HCT116 (cell line): ENCODE measurements at regions not wholly inside any gene's neighbourhood (a gene's known extent, or its start where the extent isn't known, plus 50 kb on each side); places are given as distances from the start of the nearest gene placed in this dataset.

Experiments used
- ATAC-seq: fragments of 200-7000 bp; cut with Tn5 transposase; 2 replicates; pipeline ENCODE4 v1.9.1; 2020; ENCODE audit warnings: mild to moderate bottlenecking, moderate library complexity
- BruUV-seq: library from RNA; stranded (reverse); fragments of 400-500 nt; replicated peaks from 2 replicates; lab custom pipeline; 2021; lab: Mats Ljungman, UMichigan
- CTCF ChIA-PET: fragments of 300-600 bp; sonication (Branson Sonifier 250); formaldehyde crosslinking; loops from one replicate; lab custom pipeline; 2021; ENCODE audit warnings: antibody characterized with exemption; lab: Charles Lee
- POLR2A ChIA-PET: fragments of 300-600, 350-600 bp; sonication (Branson Sonifier 250); formaldehyde crosslinking; loops from one replicate; lab custom pipeline; 2021; ENCODE audit warnings: antibody characterized with exemption; lab: Charles Lee
- RAD21 ChIA-PET, 2 experiments: fragments of 300-600 bp; sonication (Branson Sonifier 250); formaldehyde crosslinking; loops; one replicate each; lab custom pipeline; 2023; ENCODE audit warnings: low total read pairs in 2 of 2; ENCODE audit not compliant: uncharacterized antibody in 2 of 2, unreplicated experiment in 2 of 2, low non-redundant PET in 1 of 2; lab: Charles Lee
- DNase-seq: peaks from one replicate; pipeline ENCODE4 v3.0.0-alpha.2; 2010; ENCODE audit warnings: low read depth, low spot score
- H2AFZ ChIP-seq: fragments of 200-600 bp; shearing (Covaris generic), sonication (generic); 2 replicates; pipeline ENCODE4 v1.6.1; 2017; ENCODE audit warnings: low read depth, mixed run types, mixed read lengths, antibody characterized with exemption, low read length; ENCODE audit not compliant: poor library complexity, severe bottlenecking
- H3K27ac ChIP-seq: 2 replicates; pipeline ENCODE4 v1.5.1; 2012; ENCODE audit warnings: low read depth, low read length
- H3K27me3 ChIP-seq: fragments of 200-600 bp; sonication (generic); 2 replicates; pipeline ENCODE4 v1.6.1; 2016; ENCODE audit warnings: mixed run types, low read length, mixed read lengths; ENCODE audit not compliant: insufficient read depth
- H3K36me3 ChIP-seq, 2 experiments: fragments of 200-500 bp in 1 of 2; fragments of 200-600 bp in 1 of 2; sonication (Bioruptor generic) in 1 of 2; sonication (generic) in 1 of 2; 2 replicates each; pipeline versions ENCODE4 v1.5.1 to v1.6.1; 2014 to 2016; ENCODE audit warnings: low read length in 2 of 2, inconsistent platforms in 1 of 2, mixed read lengths in 1 of 2, mixed run types in 1 of 2; ENCODE audit not compliant: insufficient read depth in 2 of 2, control insufficient read depth in 1 of 2
- H3K4me1 ChIP-seq, 2 experiments: fragments of 200-600 bp in 1 of 2; sonication (generic) in 1 of 2; 2 replicates each; pipeline versions ENCODE4 v1.5.1 to v1.6.1; 2012 to 2017; ENCODE audit warnings: low read length in 2 of 2, inconsistent platforms in 1 of 2, mild to moderate bottlenecking in 1 of 2, mixed read lengths in 1 of 2, mixed run types in 1 of 2, moderate library complexity in 1 of 2; ENCODE audit not compliant: insufficient read depth in 2 of 2, control insufficient read depth in 1 of 2
- H3K4me2 ChIP-seq: fragments of 200-600 bp; sonication (generic); 2 replicates; pipeline ENCODE4 v1.6.1; 2017; ENCODE audit warnings: mixed run types, low read length, mixed read lengths
- H3K4me3 ChIP-seq, 2 experiments: fragments of 200-600 bp in 1 of 2; sonication (generic) in 1 of 2; replicated peaks in 1 of 2; 2 replicates each; pipeline ENCODE4 v1.5.1; 2011 to 2016; ENCODE audit warnings: low read length in 2 of 2, control low read depth in 1 of 2, low read depth in 1 of 2, mild to moderate bottlenecking in 1 of 2, mixed read lengths in 1 of 2, mixed run types in 1 of 2
- H3K79me2 ChIP-seq: fragments of 200-600 bp; sonication (generic); 2 replicates; pipeline ENCODE4 v1.6.1; 2017; ENCODE audit warnings: mild to moderate bottlenecking, mixed run types, low read length, moderate library complexity, mixed read lengths; ENCODE audit not compliant: insufficient read depth
- H3K9ac ChIP-seq: fragments of 200-600 bp; sonication (generic); 2 replicates; pipeline ENCODE4 v1.6.1; 2016; ENCODE audit warnings: low read length, mixed read lengths
- H3K9me2 ChIP-seq: fragments of 200-600 bp; sonication (generic), shearing (Covaris generic); 2 replicates; pipeline ENCODE4 v1.6.1; 2017; ENCODE audit warnings: mixed run types, mild to moderate bottlenecking, moderate library complexity; ENCODE audit not compliant: insufficient read depth
- H3K9me3 ChIP-seq, 2 experiments: fragments of 200-500 bp in 1 of 2; fragments of 200-600 bp in 1 of 2; sonication (Bioruptor generic) in 1 of 2; sonication (generic) in 1 of 2; 2 replicates each; pipeline ENCODE4 v1.6.1; 2014 to 2017; ENCODE audit warnings: low read length in 2 of 2, mixed read lengths in 2 of 2, inconsistent platforms in 1 of 2, low read depth in 1 of 2, mild to moderate bottlenecking in 1 of 2, mixed run types in 1 of 2, moderate library complexity in 1 of 2; ENCODE audit not compliant: control insufficient read depth in 1 of 2, insufficient read depth in 1 of 2
- H4K20me1 ChIP-seq: fragments of 200-600 bp; sonication (generic), shearing (Covaris generic); 2 replicates; pipeline ENCODE4 v1.6.1; 2017; ENCODE audit warnings: mixed run types, mild to moderate bottlenecking, moderate library complexity; ENCODE audit not compliant: insufficient read depth
- ATF3 ChIP-seq: IDR thresholded peaks from 2 replicates; pipeline ENCODE4 v1.6.1; 2012
- CEBPB ChIP-seq: IDR thresholded peaks from 2 replicates; pipeline ENCODE4 v1.6.1; 2012; ENCODE audit warnings: low read depth
- CTCF ChIP-seq, 3 experiments: fragments of 200-600 bp in 1 of 3; sonication (generic) in 1 of 3; IDR thresholded peaks in 2 of 3; conservative IDR thresholded peaks in 1 of 3; 2 replicates each; pipeline ENCODE4 v1.5.1; 2012 to 2017; ENCODE audit warnings: low read depth in 2 of 3, low read length in 2 of 3, antibody characterized with exemption in 1 of 3, borderline replicate concordance in 1 of 3, control low read depth in 1 of 3, mild to moderate bottlenecking in 1 of 3, mixed read lengths in 1 of 3, mixed run types in 1 of 3, moderate library complexity in 1 of 3; ENCODE audit not compliant: insufficient read depth in 1 of 3
- EGR1 ChIP-seq: IDR thresholded peaks from 2 replicates; pipeline ENCODE4 v1.6.1; 2012; ENCODE audit warnings: low read depth
- ELF1 ChIP-seq: IDR thresholded peaks from 2 replicates; pipeline ENCODE4 v1.6.1; 2012; ENCODE audit warnings: low read depth, borderline replicate concordance
- FOSL1 ChIP-seq: IDR thresholded peaks from 2 replicates; pipeline ENCODE4 v1.6.1; 2012; ENCODE audit warnings: low read depth
- MAX ChIP-seq: IDR thresholded peaks from 2 replicates; pipeline ENCODE4 v1.6.1; 2012
- POLR2A ChIP-seq: IDR thresholded peaks from 2 replicates; pipeline ENCODE4 v1.7.0; 2011; ENCODE audit warnings: borderline replicate concordance; ENCODE audit not compliant: insufficient read depth, insufficient read length; ENCODE audit errors: extremely low read depth
- POLR2AphosphoS5 ChIP-seq: IDR thresholded peaks from 2 replicates; pipeline ENCODE4 v1.6.1; 2011; ENCODE audit warnings: mild to moderate bottlenecking, low read depth, low read length, moderate library complexity
- RAD21 ChIP-seq: IDR thresholded peaks from 2 replicates; pipeline ENCODE4 v1.6.1; 2012; ENCODE audit warnings: low read depth, mild to moderate bottlenecking
- SIN3A ChIP-seq: IDR thresholded peaks from 2 replicates; pipeline ENCODE4 v1.6.1; 2012; ENCODE audit warnings: low read depth
- SRF ChIP-seq: IDR thresholded peaks from 2 replicates; pipeline ENCODE4 v1.6.1; 2012; ENCODE audit warnings: low read depth
- TCF7L2 ChIP-seq: IDR thresholded peaks from 2 replicates; pipeline ENCODE4 v1.7.0; 2011; ENCODE audit warnings: borderline replicate concordance, inconsistent platforms; ENCODE audit not compliant: insufficient read depth, insufficient read length; ENCODE audit errors: extremely low read depth
- YY1 ChIP-seq: IDR thresholded peaks from 2 replicates; pipeline ENCODE4 v1.6.1; 2011; ENCODE audit warnings: low read length, low read depth, moderate library complexity, mild to moderate bottlenecking; ENCODE audit not compliant: insufficient replicate concordance; ENCODE audit errors: extremely low read depth
- ZBTB33 ChIP-seq: IDR thresholded peaks from 2 replicates; pipeline ENCODE4 v1.6.1; 2011; ENCODE audit warnings: mild to moderate bottlenecking, low read length, moderate library complexity; ENCODE audit not compliant: insufficient replicate concordance; ENCODE audit errors: extremely low read depth
- ZFX ChIP-seq: fragments of 450-650 bp; IDR thresholded peaks from 2 replicates; pipeline ENCODE4 v1.6.1; 2017
- intact Hi-C: fragments of 100-400 bp; cut with micrococcal nuclease; formaldehyde crosslinking; loops from 2 replicates; pipeline ENCODE4 v1.10.0; 2022

- Histone ChIP-seq H3K9ac (no peak overlapping the region), H4K20me1 (no peaks in the 10 kb centered on the region), H3K9me3 (no peaks in the 10 kb centered on the region), H3K27ac (no peak overlapping the region), H2AFZ (no peak overlapping the region), H3K27me3 (no peaks in the 10 kb centered on the region), H3K79me2 (no peaks in the 10 kb centered on the region), H3K36me3 (no peaks in the 10 kb centered on the region), H3K4me3 (no peak overlapping the region), H3K4me1 (no peaks in the 10 kb centered on the region), H3K9me2 (no peaks in the 10 kb centered on the region), H3K4me2 (no peak overlapping the region)
- BruUV-seq, result no TSS peak
- intact Hi-C loops, result no loop called here
- ATAC-seq (no peak), DNase-seq (no peak)
- RAD21 ChIA-PET, result no interaction called here
- TF ChIP-seq TCF7L2, result no peak
- no peak for TF ChIP-seq SIN3A
- TF ChIP-seq FOSL1, result no peak
- TF ChIP-seq MAX, result no peak
- no peak for TF ChIP-seq POLR2AphosphoS5
- no peak for TF ChIP-seq ZBTB33
- TF ChIP-seq CEBPB, result no peak
- TF ChIP-seq POLR2A, result no peak
- no peak for TF ChIP-seq SRF
- no peak for TF ChIP-seq EGR1
- POLR2A ChIA-PET, result no interaction called here
- CTCF ChIA-PET, result no interaction called here
Observed at GRCh38 chr5:51644976-51645375, 261.7 kb downstream of the ISL1 start.

- CTCF ChIA-PET, result no interaction called here
- TF ChIP-seq SIN3A, result no peak
- TF ChIP-seq ELF1, result no peak
- no peak for TF ChIP-seq ZFX
- no peak for TF ChIP-seq CTCF (IDR thresholded peaks at IDR 0.05 in 2 of 3, conservative IDR thresholded peaks at IDR 0.05 in 1 of 3; ENCODE audit: borderline replicate concordance in 1 of 3, insufficient read depth in 1 of 3, low read depth in 2 of 3, low read length in 2 of 3)
- no peak for TF ChIP-seq SRF
- no peak for TF ChIP-seq POLR2AphosphoS5
- no peak for TF ChIP-seq YY1
- TF ChIP-seq ATF3, result no peak
- TF ChIP-seq RAD21, result no peak
- no peak for TF ChIP-seq FOSL1
- Histone ChIP-seq H3K9ac (no peak overlapping the region), H4K20me1 (no peaks in the 10 kb centered on the region), H3K4me3 (no peak overlapping the region), H3K27ac (no peak overlapping the region), H3K9me3 (no peaks in the 10 kb centered on the region), H3K9me2 (no peaks in the 10 kb centered on the region), H3K4me1 (no peaks in the 10 kb centered on the region), H3K36me3 (no peaks in the 10 kb centered on the region), H2AFZ (no peak overlapping the region), H3K4me2 (no peak overlapping the region), H3K79me2 (no peaks in the 10 kb centered on the region), H3K27me3 (no peaks in the 10 kb centered on the region)
- intact Hi-C loops, result no loop called here
- DNase-seq, result no peak
- no TSS peak for BruUV-seq
- no peak for ATAC-seq
- POLR2A ChIA-PET, result no interaction called here
- RAD21 ChIA-PET, result no interaction called here
Observed at GRCh38 chr5:51646482-51646881, 263.2 kb downstream of the ISL1 start.
